Heart left ventricle (tissue), 13 donors: ENCODE measurements at regions not wholly inside any gene's neighbourhood (a gene's known extent, or its start where the extent isn't known, plus 50 kb on each side); places are given as distances from the start of the nearest gene placed in this dataset.

Source experiments
- POLR2A ChIP-seq, 2 donors: fragments of 450-650 bp; IDR thresholded peaks; one replicate each; pipeline ENCODE4 v1.6.1; 2017; ENCODE audit warnings: antibody characterized with exemption in 2 of 2, mild to moderate bottlenecking in 2 of 2, moderate library complexity in 2 of 2
- TF ChIP-seq, protein P1 (sequence below), 12 donors: fragments of 200-600 bp; sonication (generic) in 4 of 12; IDR thresholded peaks; one replicate each; pipeline versions ENCODE4 v1.5.0 to v1.8.0; 2018 to 2022; ENCODE audit warnings: antibody characterized with exemption in 12 of 12, mild to moderate bottlenecking in 5 of 12
- donor health status: ischemic (EF 13 %, LVEDD 7.1; RV severe dilation, severe dysfunction).
- donor health status: DM: no; HTN: yes; CAD: no.
- donor health status: DM: no; HTN: no; CAD: no.
- donor health status: ischemic (EF 25% LVEDD 6.9; RV normal size, moderate dysfunction).
- donor health status: ischemic (EF 25% LVEDD 5.7; RV mildly dilated, moderate dysfunction).
- donor health status: ischemic (EF 35%, LVEDD 5.7; RV mildly dilated, moderate dysfunction).
- donor health status: nonischemic (EF 11% LVEDD 7.7; RV severe dilation, severe dysfunction).
- donor health status: DM: yes; HTN: yes; CAD: no.
- donor health status: PGD.
- donor health status: ischemic (EF 29% LVEDD 5.4; RV normal size, mild dysfunction).
- donor health status: nonischemic (EF 23%, LVEDD 6.1; RV moderate dilation, normal function).

- TF ChIP-seq POLR2A (IDR thresholded peaks at IDR 0.05): no peak
- TF ChIP-seq, protein P1, sequence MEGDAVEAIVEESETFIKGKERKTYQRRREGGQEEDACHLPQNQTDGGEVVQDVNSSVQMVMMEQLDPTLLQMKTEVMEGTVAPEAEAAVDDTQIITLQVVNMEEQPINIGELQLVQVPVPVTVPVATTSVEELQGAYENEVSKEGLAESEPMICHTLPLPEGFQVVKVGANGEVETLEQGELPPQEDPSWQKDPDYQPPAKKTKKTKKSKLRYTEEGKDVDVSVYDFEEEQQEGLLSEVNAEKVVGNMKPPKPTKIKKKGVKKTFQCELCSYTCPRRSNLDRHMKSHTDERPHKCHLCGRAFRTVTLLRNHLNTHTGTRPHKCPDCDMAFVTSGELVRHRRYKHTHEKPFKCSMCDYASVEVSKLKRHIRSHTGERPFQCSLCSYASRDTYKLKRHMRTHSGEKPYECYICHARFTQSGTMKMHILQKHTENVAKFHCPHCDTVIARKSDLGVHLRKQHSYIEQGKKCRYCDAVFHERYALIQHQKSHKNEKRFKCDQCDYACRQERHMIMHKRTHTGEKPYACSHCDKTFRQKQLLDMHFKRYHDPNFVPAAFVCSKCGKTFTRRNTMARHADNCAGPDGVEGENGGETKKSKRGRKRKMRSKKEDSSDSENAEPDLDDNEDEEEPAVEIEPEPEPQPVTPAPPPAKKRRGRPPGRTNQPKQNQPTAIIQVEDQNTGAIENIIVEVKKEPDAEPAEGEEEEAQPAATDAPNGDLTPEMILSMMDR (IDR thresholded peaks at IDR 0.05): no peak
Measured at GRCh38 chr2:151177756-151178155, 83.9 kb downstream of the RBM43 start.
